OCI-LY1 (cell line): ENCODE measurements at regions not wholly inside any gene's neighbourhood (a gene's known extent, or its start where the extent isn't known, plus 50 kb on each side); places are given as distances from the start of the nearest gene placed in this dataset.

Experiments
- CTCF ChIP-seq: fragments of 200-600 bp; sonication (generic), shearing (Covaris generic); IDR thresholded peaks from 2 replicates; pipeline ENCODE4 v1.5.1; 2017; ENCODE audit warnings: mild to moderate bottlenecking, antibody characterized with exemption, low read length, moderate library complexity, mixed read lengths
- EZH2 ChIP-seq: fragments of 200-600 bp; sonication (generic), shearing (Covaris generic); IDR thresholded peaks from 2 replicates; pipeline ENCODE4 v1.8.0; 2017; ENCODE audit warnings: borderline replicate concordance, mixed run types, mild to moderate bottlenecking, antibody characterized with exemption, low read length, moderate library complexity, mixed read lengths

GRCh38 chr4:66544281-66544680 is 874.0 kb upstream of the EPHA5 start:
- TF ChIP-seq CTCF, result no peak
- TF ChIP-seq EZH2, result no peak
